HG02938 (cell line): ENCODE measurements at regions not wholly inside any gene's neighbourhood (a gene's known extent, or its start where the extent isn't known, plus 50 kb on each side); places are given as distances from the start of the nearest gene placed in this dataset.
A peak's percentile ranks its signal among the peaks of the same experiment; 100 is the strongest.
"Not testable (repeated sequence)": the region's sequence is repeated elsewhere in the genome, so short reads cannot be mapped to it uniquely, and the experiment has no call there.

Experiments used
- ATAC-seq: cut with Tn5 transposase; IDR thresholded peaks from one replicate; pipeline ENCODE4 v1.9.1; 2021; ENCODE audit warnings: mild to moderate bottlenecking, moderate library complexity; ENCODE audit not compliant: unreplicated experiment

DNA sequence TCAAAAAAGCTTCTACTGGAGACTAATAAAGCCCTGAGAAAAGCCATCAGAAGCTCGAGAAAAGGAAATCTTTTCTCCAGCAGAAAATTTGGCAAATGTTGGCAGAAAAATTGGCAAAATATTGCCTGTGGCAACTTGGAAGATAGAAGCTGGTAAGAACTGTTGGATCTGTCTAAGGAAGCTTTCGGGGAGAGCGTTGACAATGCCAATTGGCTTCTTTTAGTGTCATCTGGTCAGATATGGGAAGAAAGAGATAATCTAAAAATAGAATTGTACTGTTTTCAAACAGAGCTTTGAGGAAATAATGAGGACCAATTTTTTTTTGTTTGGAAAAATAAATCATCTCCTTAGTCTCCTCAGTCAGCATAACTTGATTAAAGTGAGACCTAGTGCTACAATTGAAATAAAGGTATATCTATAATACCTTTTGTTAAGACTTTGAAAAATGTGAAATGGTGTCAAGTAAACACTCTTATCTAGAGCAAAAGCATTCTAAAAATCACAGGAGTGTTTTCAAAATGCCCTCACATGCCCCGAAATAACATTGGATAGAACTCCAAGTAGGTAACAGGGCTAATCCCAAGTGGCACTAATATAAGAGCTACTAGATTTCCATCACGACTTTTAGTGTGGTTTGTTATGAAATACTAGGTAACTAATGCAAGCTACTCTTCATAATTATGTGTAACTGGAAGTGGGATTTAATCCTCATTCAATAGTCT lies 882.2 kb upstream of the B3GALT2 start:
- ATAC-seq = no peak

DNA sequence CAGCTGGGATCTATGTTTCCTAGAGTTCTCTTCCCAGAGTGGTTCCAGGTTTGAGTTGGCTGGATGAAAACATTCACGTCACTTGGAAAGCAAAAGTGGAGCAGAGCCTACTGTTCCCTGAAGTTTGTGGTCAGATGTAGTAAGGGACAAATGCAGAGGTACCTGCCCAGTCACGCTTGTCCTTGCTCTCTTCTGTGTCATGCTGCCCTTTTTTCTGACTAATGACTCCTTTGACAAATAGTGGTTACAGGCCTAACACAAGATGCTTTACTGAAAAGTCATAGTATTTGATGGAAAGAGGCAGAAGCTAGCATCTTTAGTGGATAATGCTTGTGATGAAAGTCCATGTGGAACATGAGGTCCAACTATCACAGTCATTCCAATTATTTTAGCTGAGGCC lies 881.4 kb upstream of the B3GALT2 start:
- ATAC-seq = no peak

- no peak for ATAC-seq
These were observed 876.5 kb upstream of the B3GALT2 start for GRCh38 chr1:194062962-194063361.

DNA sequence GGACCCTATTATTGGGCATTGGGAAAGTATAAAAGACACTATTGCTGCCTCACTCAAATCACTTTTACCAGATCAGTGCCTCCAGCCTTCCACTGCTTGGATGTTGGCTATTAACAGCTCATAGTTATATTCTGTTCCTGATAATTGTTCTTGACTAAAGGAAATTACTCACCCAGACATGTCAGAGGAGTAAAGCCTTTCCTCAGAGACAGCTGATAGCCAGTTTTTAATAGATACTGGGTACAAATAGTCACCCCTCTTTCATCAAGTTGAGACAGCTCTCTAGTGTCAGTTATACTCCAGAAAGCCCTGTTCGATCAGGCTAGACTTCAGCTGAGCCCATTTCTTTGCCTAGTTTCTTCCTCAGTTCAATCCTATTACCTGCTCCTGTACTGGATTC lies 876.1 kb upstream of the B3GALT2 start:
- no peak for ATAC-seq

GRCh38 chr1:194060481-194060880 lies 874.1 kb upstream of the B3GALT2 start:
- ATAC-seq = no peak

GRCh38 chr1:194058268-194058667 lies 871.9 kb upstream of the B3GALT2 start:
- not testable (repeated sequence) for ATAC-seq

DNA sequence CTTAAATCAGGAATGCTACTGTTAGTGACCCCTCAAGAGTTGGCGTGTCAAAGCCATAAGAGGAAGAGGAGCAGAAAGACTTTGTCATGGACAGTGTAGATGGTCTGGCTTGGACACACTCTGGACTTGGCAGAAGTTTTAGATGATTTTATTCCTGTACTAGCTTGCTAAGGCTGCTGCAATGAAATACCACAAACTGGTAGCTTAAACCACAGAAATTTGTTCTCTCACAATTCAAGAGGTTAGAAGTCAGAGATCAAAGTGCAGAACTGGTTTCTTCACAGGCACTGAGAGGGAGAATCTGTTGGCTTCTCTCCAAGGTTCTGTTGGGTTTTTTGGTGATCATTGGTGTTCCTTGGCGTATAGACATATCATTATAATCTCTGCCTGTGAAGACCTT lies 869.8 kb upstream of the B3GALT2 start:
- ATAC-seq = no peak

DNA sequence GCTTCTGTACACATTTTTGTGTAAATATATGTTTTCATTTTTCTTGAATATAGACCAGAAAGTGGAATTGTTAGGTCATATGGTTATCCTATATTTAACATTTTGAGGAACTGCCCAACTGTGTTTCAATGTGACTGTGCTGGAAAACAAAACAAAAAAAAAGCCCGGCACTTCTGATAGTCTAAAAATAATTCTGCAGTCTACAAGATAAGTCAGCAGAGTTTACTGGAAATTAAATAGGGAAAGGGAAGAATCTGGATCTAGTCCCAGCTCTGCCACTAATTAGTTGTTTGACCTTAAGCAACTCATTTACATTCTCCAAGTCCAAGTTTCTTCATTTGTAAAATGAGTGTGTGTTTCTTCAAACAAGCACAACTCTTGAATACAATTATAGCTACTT lies 869.1 kb upstream of the B3GALT2 start:
- no peak for ATAC-seq

DNA sequence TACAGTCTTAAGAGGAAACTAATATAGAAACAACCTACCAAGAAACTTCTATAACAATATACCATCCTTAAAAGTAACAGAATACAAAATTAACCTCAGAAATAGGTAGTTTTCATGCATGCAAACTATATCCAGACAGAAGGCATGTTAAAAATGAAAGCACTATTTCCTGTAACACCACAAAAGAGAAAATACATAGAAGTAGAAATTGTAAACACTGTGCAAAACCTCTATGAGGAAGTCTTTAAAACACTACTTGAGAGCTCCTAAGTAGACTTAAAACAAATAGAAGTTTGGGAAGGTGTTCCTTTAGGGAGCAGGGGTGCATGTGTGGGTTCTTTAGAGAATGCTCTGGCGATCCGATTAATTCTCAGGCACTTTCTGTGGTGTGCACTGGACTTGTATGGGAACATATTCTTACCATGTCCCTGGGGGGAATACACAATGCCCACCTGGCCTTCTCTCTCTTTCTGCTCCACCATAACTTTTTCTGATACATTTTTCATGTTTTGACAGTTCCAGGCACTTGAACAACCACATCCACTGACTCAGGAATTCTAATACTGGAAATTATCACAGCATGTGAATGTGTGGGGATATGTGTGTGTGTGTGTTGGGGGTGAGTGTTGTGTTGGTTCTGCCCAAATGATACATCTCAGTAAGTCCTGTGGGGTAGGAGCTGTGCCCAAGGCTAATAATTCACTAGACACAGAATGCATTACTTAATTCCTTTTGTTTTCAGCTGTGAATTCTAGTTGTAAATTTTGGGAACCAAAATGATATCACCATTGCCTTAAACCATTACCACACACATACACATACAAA lies 866.3 kb upstream of the B3GALT2 start:
- no peak for ATAC-seq

- ATAC-seq = no peak
These were observed 861.5 kb upstream of the B3GALT2 start for GRCh38 chr1:194047921-194048320.

DNA sequence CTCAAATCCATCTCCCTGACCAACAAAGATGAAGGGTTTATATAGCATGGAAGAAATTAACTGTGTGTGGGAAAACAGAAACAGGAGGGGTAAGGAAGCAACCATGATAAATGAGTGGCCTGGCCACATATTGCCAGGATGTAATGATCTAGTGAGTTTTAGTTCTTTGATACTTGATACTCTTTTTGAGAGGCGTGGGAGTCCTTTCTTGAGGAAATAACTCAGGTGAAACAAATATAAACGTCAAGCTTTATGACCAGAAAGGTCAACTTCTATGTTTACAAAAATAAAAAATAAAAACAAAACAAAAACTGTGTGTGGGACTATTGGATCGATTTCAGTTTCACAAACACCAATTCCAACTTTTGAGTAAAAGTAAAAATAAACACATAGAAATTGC lies 860.8 kb upstream of the B3GALT2 start:
- no peak for ATAC-seq

DNA sequence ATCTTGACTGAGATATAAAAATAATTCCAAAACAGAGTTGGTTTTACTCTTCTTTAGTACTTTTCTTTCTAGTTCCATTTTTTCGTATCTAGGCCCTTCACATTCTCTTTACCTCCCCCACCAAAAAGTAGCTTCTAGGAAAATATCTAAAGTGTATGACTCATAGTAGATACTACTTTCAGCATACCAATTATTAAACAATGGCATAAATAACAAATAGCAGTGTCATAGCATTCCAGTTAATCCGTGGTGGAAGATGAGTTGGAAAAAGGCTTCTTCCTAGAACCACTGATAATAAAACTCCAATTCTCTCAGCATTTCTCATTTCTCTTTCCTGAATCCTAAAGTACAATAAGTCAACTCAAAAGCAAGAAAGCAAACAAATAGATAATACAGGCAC lies 859.0 kb upstream of the B3GALT2 start:
- no peak for ATAC-seq

GRCh38 chr1:194044892-194045291 lies 858.5 kb upstream of the B3GALT2 start:
- ATAC-seq = no peak

- ATAC-seq = peak; percentile 56
These were observed 857.8 kb upstream of the B3GALT2 start for GRCh38 chr1:194043984-194044755.

DNA sequence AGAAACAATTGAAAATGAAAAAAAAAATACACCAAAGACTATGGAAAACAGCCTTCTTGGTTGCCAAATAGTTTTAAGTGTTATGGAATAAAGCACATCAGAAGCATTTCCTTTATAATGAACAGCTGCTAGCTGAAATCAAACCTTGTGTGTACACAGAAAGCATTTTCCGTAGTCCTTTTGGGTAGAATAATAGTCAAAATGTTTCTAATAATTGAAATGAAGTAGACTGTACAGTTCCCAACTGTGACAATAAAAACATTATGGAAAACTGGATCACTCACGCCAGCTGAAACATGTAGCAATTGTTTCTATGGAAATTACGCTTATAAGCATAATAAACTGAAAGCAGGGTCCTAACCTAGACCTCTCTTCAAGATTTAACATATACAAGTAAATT lies 856.3 kb upstream of the B3GALT2 start:
- ATAC-seq = no peak

DNA sequence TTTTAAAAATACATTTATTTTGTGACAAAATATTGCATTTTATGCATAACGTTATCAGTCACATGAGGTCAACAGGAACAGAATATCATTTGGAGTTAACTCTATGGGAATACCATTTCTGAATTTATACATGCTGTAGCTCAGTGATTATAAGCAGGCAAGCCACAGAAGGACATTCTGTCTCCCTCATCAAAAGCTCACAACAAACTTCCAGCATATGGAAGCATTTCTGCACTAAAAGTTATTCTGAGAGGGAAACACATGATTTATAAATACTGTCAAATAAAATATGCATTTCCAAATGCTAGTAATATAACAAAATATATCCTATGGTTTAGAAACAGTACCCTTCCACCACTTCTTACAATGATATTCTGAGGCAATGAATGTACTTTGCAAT lies 854.1 kb upstream of the B3GALT2 start:
- no peak for ATAC-seq

DNA sequence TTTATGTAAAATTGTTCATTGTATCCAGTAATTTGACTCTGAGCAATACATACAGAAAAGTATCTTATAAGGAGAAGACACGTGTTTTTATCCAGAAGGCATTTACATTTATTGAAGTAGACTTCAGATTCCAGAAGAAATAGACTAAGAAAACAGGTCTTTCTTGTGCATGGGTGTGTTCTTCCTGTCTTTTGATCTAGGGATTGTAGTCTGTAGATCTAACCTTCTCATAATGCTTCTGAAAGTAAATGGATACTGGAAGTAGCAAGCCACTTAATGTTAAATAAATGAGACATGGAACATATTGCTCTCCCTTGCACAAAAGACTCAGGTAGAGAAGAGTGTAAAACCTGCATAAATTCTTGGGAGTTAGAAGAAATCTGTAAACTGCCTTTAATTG lies 853.2 kb upstream of the B3GALT2 start:
- no peak for ATAC-seq

- ATAC-seq = no peak
These were observed 847.2 kb upstream of the B3GALT2 start for GRCh38 chr1:194033646-194034045.

DNA sequence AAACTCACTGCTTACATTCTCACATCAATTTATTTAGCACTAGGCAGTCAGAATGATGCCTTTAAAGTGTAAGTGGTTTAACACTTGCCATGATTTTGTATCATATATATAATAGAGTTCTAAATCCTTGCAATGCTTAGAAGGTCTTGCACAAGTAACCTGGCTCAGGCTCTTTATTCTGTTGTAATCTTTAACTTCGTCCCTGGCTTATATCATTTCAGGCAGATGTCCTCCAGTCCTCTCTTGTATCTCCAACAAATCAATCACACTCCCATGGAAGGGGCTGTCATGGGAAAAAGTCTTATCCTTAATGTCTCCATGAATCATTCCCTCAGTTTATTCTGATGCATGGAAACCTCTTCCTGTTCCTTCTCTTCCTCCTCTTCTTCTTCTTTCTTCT lies 841.6 kb upstream of the B3GALT2 start:
- no peak for ATAC-seq

DNA sequence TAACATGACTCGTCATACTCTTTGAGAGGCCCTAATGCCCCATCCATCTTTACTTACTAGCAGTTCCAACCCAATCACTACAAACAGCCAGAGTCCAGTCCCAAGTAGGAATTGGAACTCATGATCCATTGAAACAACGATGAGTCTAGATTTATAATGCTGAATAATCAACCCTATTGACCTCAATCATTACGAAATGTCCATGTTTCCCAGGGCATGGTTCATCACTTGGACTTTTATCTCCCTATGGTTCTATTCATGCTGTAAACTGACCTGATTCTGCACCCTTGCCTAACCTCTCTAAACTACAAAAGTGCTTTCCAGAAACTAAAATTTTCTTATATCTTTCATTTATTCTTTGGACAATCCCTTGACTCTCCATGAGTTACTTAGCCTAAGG lies 840.0 kb upstream of the B3GALT2 start:
- ATAC-seq = no peak

GRCh38 chr1:194024659-194025058 lies 838.2 kb upstream of the B3GALT2 start:
- no peak for ATAC-seq

DNA sequence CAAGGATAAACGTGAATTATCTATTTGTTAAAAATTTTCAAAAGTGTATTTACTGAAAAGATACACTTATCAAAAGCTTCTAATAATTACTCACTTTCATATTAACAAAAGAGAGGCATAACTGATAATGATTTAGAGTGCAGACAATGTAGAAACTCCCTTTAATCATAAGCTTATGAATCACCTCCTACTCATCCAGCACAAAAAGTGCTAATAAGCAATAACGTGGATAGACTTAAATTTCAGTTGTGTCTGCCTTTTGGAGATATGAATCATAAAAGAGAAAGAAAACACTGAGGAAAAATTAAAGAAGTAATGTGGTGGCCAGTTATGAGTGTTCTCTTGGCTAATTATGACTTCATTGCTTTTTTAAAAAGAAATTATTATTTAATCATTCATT lies 827.6 kb upstream of the B3GALT2 start:
- ATAC-seq = no peak
